Activated CD8-positive, alpha-beta T cell treated with anti-CD3 and anti-CD28 coated beads for 36 hours (primary cell): ENCODE measurements at regions not wholly inside any gene's neighbourhood (a gene's known extent, or its start where the extent isn't known, plus 50 kb on each side); places are given as distances from the start of the nearest gene placed in this dataset.
"Not testable (repeated sequence)": the region's sequence is repeated elsewhere in the genome, so short reads cannot be mapped to it uniquely, and the experiment has no call there.

Source experiments
- ATAC-seq: fragments of 200-7000 bp; cut with Tn5 transposase; one replicate; pipeline ENCODE4 v1.10.0; 2021; ENCODE audit warnings: mild to moderate bottlenecking, moderate library complexity
- CTCF ChIA-PET: fragments of 350-600 bp; sonication (Branson Sonifier 250); formaldehyde crosslinking; loops from one replicate; lab custom pipeline; 2021; ENCODE audit warnings: antibody characterized with exemption; lab: Charles Lee
- POLR2A ChIA-PET: fragments of 350-600 bp; sonication (Branson Sonifier 250); formaldehyde crosslinking; loops from one replicate; lab custom pipeline; 2021; ENCODE audit warnings: antibody characterized with exemption; lab: Charles Lee
- DNase-seq: peaks from one replicate; pipeline ENCODE4 v3.0.0-alpha.2; 2020
- H3K27ac Mint-ChIP-seq: one replicate; pipeline ENCODE4 v1.8.0; 2021; ENCODE audit warnings: mild to moderate bottlenecking, mixed read lengths
- H3K27me3 Mint-ChIP-seq: one replicate; pipeline ENCODE4 v1.8.0; 2021; ENCODE audit warnings: mixed read lengths
- H3K36me3 Mint-ChIP-seq: one replicate; pipeline ENCODE4 v1.8.0; 2021; ENCODE audit warnings: low read depth, mixed read lengths
- H3K4me1 Mint-ChIP-seq: one replicate; pipeline ENCODE4 v1.8.0; 2021; ENCODE audit warnings: low read depth, mixed read lengths
- H3K4me3 Mint-ChIP-seq: one replicate; pipeline ENCODE4 v1.8.0; 2021; ENCODE audit warnings: mild to moderate bottlenecking, moderate library complexity, mixed read lengths
- H3K9me3 Mint-ChIP-seq: one replicate; pipeline ENCODE4 v1.8.0; 2021; ENCODE audit warnings: mixed read lengths
- CTCF ChIP-seq: fragments of 200-600 bp; IDR thresholded peaks from one replicate; pipeline ENCODE4 v1.8.0; 2022; ENCODE audit warnings: antibody characterized with exemption, mild to moderate bottlenecking
- intact Hi-C: fragments of 100-400 bp; cut with micrococcal nuclease; formaldehyde crosslinking; loops from one replicate; pipeline ENCODE4 v1.10.0; 2022

GRCh38 chr17:31733326-31733725 is 125.7 kb downstream of the COPRS start:
- ATAC-seq, result no peak

GRCh38 chr17:31731585-31732154 is 127.4 kb downstream of the COPRS start:
- H3K4me1 Mint-ChIP-seq, H3K27me3 Mint-ChIP-seq, H3K36me3 Mint-ChIP-seq, ATAC-seq, POLR2A ChIA-PET, H3K4me3 Mint-ChIP-seq, intact Hi-C loops, DNase-seq, H3K27ac Mint-ChIP-seq, H3K9me3 Mint-ChIP-seq: not testable (repeated sequence)
- CTCF ChIA-PET, result interaction anchor here (1.8 kb wide), 1 partner anchor 111 kb away, joined by 5 read pairs; no protein-coding TSS in a partner anchor

More at GRCh38 chr17:31733326-31733725, 125.7 kb downstream of the COPRS start:
- POLR2A ChIA-PET, result no interaction called here
- H3K4me1 Mint-ChIP-seq, result no peaks in the 10 kb centered on the region
- H3K27me3 Mint-ChIP-seq, result no peaks in the 10 kb centered on the region
- no peaks in the 10 kb centered on the region for H3K36me3 Mint-ChIP-seq
- no peak overlapping the region for H3K4me3 Mint-ChIP-seq
- DNase-seq, result no peak
- CTCF ChIA-PET, result no interaction called here
- H3K27ac Mint-ChIP-seq, result no peak overlapping the region
- no peak for TF ChIP-seq CTCF
- H3K9me3 Mint-ChIP-seq, result no peaks in the 10 kb centered on the region
- intact Hi-C loops, result no loop called here

DNA sequence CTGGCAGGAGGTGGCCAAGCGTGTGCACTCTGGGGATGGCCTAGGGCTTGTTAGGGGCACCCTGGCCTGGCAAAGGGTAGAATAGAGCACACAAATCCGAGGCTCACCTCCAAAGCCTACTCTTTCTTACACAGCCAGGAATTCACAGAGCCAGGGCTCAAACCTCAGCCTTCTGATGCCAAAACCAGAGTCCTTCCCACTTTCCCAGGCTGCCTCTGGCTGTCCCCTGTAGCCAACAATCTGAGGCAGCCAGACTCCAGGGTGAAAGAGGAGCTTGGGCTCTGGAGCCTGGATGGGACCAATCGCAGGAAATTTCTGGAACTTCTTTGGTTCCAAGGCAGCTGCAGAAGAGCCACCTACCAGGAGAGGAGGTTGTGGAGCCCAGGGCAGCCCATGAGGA is 127.9 kb downstream of the COPRS start:
- Mint-ChIP-seq H3K9me3 (no peaks in the 10 kb centered on the region), H3K27me3 (no peaks in the 10 kb centered on the region), H3K27ac (no peak overlapping the region), H3K4me1 (no peaks in the 10 kb centered on the region), H3K4me3 (no peak overlapping the region), H3K36me3 (no peaks in the 10 kb centered on the region)
- intact Hi-C loops, result no loop called here
- no peak for TF ChIP-seq CTCF
- no peak for DNase-seq
- CTCF ChIA-PET, result interaction anchor here (1.8 kb wide), 1 partner anchor 111 kb away, joined by 5 read pairs; no protein-coding TSS in a partner anchor
- no peak for ATAC-seq
- POLR2A ChIA-PET, result no interaction called here

- ChIA-PET POLR2A (no interaction called here), CTCF (no interaction called here)
- Mint-ChIP-seq H3K9me3 (no peaks in the 10 kb centered on the region), H3K27ac (no peak overlapping the region), H3K4me1 (no peaks in the 10 kb centered on the region), H3K4me3 (no peak overlapping the region), H3K27me3 (peaks cover 3% of the 10 kb centered on the region), H3K36me3 (no peaks in the 10 kb centered on the region)
- no peak for DNase-seq
- TF ChIP-seq CTCF, result no peak
- intact Hi-C loops, result no loop called here
- ATAC-seq, result no peak
These were observed 132.0 kb downstream of the COPRS start for GRCh38 chr17:31726980-31727427.

DNA sequence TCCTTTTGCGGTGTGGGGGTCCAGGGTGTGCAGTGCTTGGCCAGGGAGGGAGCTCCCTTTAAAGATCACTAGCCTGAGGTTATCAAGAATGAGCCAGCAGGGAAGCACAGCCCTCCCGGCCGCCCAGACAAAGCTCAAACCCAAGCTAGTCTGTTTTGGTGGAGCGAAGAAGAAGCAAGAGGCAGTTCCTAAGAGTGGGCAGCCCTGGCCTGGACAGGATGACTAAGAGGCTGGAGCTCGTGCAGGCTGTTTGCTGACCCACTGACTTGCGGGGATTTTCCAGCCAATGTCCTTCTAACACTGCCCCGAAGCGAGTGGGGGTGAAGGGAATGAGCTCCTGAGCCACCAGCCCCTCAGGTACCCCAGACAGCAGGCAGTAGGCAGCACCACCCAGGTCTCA is 134.4 kb downstream of the COPRS start:
- CTCF ChIA-PET, result interaction anchor here (1.0 kb wide), 2 partner anchors 18 to 118 kb away, joined by 3 to 4 read pairs; no protein-coding TSS in a partner anchor
- H3K9me3 Mint-ChIP-seq, result no peaks in the 10 kb centered on the region
- no peak for TF ChIP-seq CTCF

More for the DNA sequence above, 134.4 kb downstream of the COPRS start:
- no peak overlapping the region for H3K27ac Mint-ChIP-seq
- H3K4me1 Mint-ChIP-seq, result no peaks in the 10 kb centered on the region
- ATAC-seq (no peak), DNase-seq (no peak)
- H3K36me3 Mint-ChIP-seq, result no peaks in the 10 kb centered on the region
- peaks cover 4% of the 10 kb centered on the region for H3K27me3 Mint-ChIP-seq
- POLR2A ChIA-PET, result interaction anchor here (0.6 kb wide), 1 partner anchor 34 kb away, joined by 3 read pairs; no protein-coding TSS in a partner anchor
- intact Hi-C loops, result no loop called here
- no peak overlapping the region for H3K4me3 Mint-ChIP-seq
